Activated naive CD4-positive, alpha-beta T cell treated with anti-CD3 and anti-CD28 coated beads, Interleukin-2, amount 10 ng/mL, durations not matched to agents 7 days and 5 days (primary cell): ENCODE measurements at regions not wholly inside any gene's neighbourhood (a gene's known extent, or its start where the extent isn't known, plus 50 kb on each side); places are given as distances from the start of the nearest gene placed in this dataset.
"Not testable (repeated sequence)": the region's sequence is repeated elsewhere in the genome, so short reads cannot be mapped to it uniquely, and the experiment has no call there.

ENCODE experiments used
- CTCF ChIA-PET: fragments of 350-600 bp; sonication (Branson Sonifier 250); formaldehyde crosslinking; loops from one replicate; lab custom pipeline; 2021; ENCODE audit warnings: antibody characterized with exemption; lab: Charles Lee
- DNase-seq: peaks from one replicate; pipeline ENCODE4 v3.0.0-alpha.2; 2020
- H3K27ac Mint-ChIP-seq: one replicate; pipeline ENCODE4 v1.8.0; 2021; ENCODE audit warnings: mild to moderate bottlenecking, moderate library complexity, mixed read lengths
- H3K27me3 Mint-ChIP-seq: one replicate; pipeline ENCODE4 v1.8.0; 2021; ENCODE audit warnings: mild to moderate bottlenecking, mixed read lengths
- H3K36me3 Mint-ChIP-seq: one replicate; pipeline ENCODE4 v1.8.0; 2021; ENCODE audit warnings: mixed read lengths
- H3K4me1 Mint-ChIP-seq: one replicate; pipeline ENCODE4 v1.8.0; 2021; ENCODE audit warnings: mixed read lengths
- H3K4me3 Mint-ChIP-seq: one replicate; pipeline ENCODE4 v1.8.0; 2021; ENCODE audit warnings: mild to moderate bottlenecking, moderate library complexity, mixed read lengths
- H3K9me3 Mint-ChIP-seq: one replicate; pipeline ENCODE4 v1.8.0; 2021; ENCODE audit warnings: mixed read lengths

DNA sequence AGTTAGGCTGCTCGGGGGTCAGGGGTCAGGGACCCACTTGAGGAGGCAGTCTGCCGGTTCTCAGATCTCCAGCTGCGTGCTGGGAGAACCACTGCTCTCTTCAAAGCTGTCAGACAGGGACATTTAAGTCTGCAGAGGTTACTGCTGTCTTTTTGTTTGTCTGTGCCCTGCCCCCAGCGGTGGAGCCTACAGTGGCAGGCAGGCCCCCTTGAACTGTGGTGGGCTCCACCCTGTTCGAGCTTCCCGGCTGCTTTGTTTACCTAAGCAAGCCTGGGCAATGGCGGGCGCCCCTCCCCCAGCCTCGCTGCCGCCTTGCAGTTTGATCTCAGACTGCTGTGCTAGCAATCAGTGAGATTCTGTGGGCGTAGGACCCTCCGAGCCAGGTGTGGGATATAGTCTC, 246.3 kb downstream of the IL15 start:
- H3K4me1 Mint-ChIP-seq, H3K36me3 Mint-ChIP-seq, CTCF ChIA-PET, H3K9me3 Mint-ChIP-seq, H3K27me3 Mint-ChIP-seq, DNase-seq, H3K27ac Mint-ChIP-seq, H3K4me3 Mint-ChIP-seq: not testable (repeated sequence)

DNA sequence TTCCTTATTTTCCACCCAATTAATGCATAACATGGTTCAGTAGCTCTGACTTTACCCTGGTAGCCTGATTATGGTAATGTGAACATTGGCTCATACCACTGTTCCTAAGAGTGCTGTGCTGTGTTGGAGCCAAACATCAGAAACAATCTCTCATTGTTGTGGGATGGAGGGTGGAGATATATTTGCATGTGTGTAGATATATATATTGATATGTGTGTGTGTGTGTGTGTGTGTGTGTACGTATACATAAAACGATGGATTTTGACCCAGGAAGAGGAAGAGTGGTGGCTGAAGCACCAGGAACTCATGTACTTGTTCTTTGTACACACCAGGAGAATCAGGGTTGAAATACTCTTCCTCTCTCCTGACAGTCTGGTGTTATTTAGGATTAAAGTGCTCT, 247.7 kb downstream of the IL15 start:
- no peaks in the 10 kb centered on the region for H3K9me3 Mint-ChIP-seq
- H3K4me3 Mint-ChIP-seq, result no peak overlapping the region
- CTCF ChIA-PET, result no interaction called here
- H3K36me3 Mint-ChIP-seq, result no peaks in the 10 kb centered on the region
- no peak for DNase-seq
- H3K27ac Mint-ChIP-seq, result no peak overlapping the region
- no peaks in the 10 kb centered on the region for H3K27me3 Mint-ChIP-seq
- H3K4me1 Mint-ChIP-seq, result no peaks in the 10 kb centered on the region

DNA sequence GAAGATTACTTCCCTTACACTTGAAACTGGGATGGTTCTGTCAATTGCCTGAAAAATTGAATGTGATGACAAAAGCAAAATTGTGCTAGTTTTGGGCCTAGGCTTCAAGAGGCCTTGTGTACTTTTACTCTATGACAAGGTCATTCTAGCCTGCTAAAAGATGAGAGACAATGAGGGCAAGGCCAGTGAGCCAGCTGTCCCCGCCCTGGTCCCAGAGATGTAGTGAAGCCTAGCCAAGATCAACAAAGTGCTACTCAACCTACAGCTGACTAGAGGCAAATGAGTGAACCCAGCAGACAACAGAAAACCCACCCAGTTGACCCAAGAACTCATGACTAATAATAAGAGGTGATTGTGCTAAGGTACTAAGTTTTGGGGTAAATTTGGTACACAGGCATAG, 248.7 kb downstream of the IL15 start:
- Mint-ChIP-seq H3K4me3 (no peak overlapping the region), H3K27ac (no peak overlapping the region), H3K9me3 (no peaks in the 10 kb centered on the region), H3K36me3 (no peaks in the 10 kb centered on the region), H3K27me3 (no peaks in the 10 kb centered on the region), H3K4me1 (no peaks in the 10 kb centered on the region)
- CTCF ChIA-PET, result no interaction called here
- DNase-seq, result no peak

DNA sequence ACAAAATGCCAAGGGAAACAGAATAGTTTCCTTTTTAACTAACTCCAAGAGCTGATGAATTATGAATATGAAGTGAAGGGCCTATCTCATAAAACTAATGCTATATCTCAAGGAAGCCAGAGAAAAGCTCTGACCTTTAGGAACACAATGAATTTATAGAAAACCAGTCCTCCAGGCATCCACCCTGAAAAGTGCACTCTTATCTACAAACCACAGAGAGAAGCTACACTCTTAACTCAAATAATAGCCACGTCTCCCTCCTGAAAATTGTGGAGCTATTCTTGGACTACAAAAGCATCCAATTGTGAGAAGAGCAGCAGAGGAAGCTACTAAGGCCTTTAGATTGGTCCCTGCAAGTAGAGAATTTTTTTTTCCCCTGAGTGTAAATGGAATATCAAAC, 253.9 kb downstream of the IL15 start:
- H3K27me3 Mint-ChIP-seq, result no peaks in the 10 kb centered on the region
- H3K4me3 Mint-ChIP-seq, result no peak overlapping the region
- H3K4me1 Mint-ChIP-seq, result no peaks in the 10 kb centered on the region
- H3K27ac Mint-ChIP-seq, result no peak overlapping the region
- CTCF ChIA-PET, result no interaction called here
- H3K9me3 Mint-ChIP-seq, result no peaks in the 10 kb centered on the region
- DNase-seq, result no peak
- no peaks in the 10 kb centered on the region for H3K36me3 Mint-ChIP-seq

DNA sequence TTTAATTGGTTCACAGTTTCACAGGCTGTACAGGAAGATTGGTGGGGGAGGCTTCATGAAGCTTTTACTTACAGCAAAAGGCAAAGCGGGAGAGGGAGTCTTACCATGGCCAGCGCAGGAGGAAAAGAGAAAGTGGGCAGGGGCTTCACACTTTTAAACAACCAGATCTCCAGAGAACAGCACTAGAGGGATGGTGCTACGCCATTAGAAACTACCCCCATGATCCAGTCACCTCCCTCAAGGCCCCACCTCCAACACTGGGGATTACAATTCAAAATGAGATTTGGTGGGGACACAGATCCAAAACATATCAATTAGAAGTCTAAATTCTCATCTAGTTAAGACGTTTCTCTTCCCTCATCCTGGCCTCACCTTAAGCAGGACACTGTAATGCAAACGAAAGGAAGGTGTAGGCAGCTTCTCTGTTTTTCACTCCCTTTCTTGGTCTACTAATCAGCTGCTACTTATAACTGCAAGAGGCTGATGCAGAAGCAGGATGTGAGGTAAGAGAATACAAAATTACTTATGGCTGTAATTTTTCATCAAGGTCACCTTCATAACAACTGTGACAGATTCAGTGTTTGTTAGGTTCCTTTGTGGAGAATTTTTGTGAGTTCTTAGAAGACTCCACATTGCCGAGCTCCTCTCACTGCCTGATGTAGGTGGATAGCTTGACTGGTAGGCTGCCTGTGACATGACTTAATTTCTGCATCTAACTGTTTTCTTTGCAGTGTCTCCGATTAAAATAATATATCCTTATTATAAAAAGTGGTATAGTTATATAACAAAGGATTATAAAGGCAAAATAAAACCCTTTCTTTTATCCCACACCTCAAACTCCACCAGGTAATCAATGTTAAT, 255.1 kb downstream of the IL15 start:
- Mint-ChIP-seq H3K36me3 (no peaks in the 10 kb centered on the region), H3K27me3 (no peaks in the 10 kb centered on the region), H3K4me3 (no peak overlapping the region), H3K27ac (no peak overlapping the region), H3K9me3 (no peaks in the 10 kb centered on the region), H3K4me1 (no peaks in the 10 kb centered on the region)
- CTCF ChIA-PET, result no interaction called here
- DNase-seq, result no peak

DNA sequence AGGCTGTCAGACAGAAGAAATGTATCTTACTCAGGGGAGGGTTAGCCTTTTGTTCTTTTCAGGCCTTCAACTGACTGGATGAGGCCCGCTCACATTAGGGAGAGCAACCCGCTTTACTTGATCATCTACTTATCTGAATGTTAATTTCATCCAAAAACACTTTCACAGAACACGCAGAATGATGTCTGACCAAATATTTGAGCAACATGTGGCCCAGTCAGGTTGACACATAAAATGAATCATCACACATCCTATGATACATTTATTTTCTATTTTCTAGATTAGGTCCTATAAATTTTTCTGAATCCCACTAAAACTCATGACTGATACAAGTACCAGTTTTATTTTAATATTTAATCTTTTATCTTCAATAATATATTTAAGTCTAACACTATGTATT, 260.3 kb downstream of the IL15 start:
- H3K4me1 Mint-ChIP-seq, result no peaks in the 10 kb centered on the region
- no peaks in the 10 kb centered on the region for H3K27me3 Mint-ChIP-seq
- no peak overlapping the region for H3K4me3 Mint-ChIP-seq
- CTCF ChIA-PET, result no interaction called here
- no peaks in the 10 kb centered on the region for H3K36me3 Mint-ChIP-seq
- no peaks in the 10 kb centered on the region for H3K9me3 Mint-ChIP-seq
- no peak for DNase-seq
- H3K27ac Mint-ChIP-seq, result no peak overlapping the region

DNA sequence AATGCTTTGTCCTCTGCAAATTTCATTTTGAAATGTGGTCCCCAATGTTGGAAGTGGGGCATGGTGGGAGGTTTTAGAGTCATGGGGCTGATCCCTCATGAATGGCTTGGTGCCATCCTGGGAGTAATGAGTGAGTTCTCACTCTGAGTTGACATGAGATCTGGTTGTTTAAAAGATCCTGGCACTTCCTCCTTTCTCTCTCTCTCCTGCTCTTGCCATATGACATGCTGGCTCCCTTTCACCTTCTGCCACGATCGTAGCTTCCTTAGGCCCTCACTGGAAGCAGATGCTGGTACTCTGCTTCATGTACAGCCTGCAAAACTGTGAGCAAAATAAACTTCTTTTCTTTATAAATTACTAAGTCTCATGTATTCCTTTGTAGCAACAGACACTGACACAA, 262.0 kb downstream of the IL15 start:
- H3K27ac Mint-ChIP-seq, result no peak overlapping the region
- no peaks in the 10 kb centered on the region for H3K27me3 Mint-ChIP-seq
- CTCF ChIA-PET, result no interaction called here
- H3K4me1 Mint-ChIP-seq, result no peaks in the 10 kb centered on the region
- no peaks in the 10 kb centered on the region for H3K36me3 Mint-ChIP-seq
- no peaks in the 10 kb centered on the region for H3K9me3 Mint-ChIP-seq
- DNase-seq, result no peak
- no peak overlapping the region for H3K4me3 Mint-ChIP-seq

DNA sequence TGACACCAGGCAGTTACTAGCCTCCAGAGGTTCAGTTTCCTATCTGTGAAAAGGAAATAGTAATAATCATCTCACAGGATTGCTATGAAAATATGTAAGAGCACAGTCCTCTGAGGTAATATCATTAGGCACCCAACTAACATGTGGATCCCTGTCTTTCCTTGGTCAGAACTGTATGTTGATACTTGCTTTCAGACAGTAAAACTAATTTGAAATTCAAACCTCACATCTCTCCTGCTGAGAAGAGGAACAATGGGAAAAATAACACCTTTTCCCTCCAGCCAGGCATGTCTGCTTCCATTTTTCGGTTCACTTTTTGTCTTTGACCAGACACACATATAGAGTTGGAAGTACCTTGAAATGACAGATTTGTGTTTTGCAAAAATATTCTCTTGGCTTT, 262.7 kb downstream of the IL15 start:
- H3K27ac Mint-ChIP-seq, result no peak overlapping the region
- no peaks in the 10 kb centered on the region for H3K9me3 Mint-ChIP-seq
- no peaks in the 10 kb centered on the region for H3K27me3 Mint-ChIP-seq
- CTCF ChIA-PET, result no interaction called here
- H3K4me1 Mint-ChIP-seq, result no peaks in the 10 kb centered on the region
- H3K4me3 Mint-ChIP-seq, result no peak overlapping the region
- no peaks in the 10 kb centered on the region for H3K36me3 Mint-ChIP-seq
- no peak for DNase-seq

DNA sequence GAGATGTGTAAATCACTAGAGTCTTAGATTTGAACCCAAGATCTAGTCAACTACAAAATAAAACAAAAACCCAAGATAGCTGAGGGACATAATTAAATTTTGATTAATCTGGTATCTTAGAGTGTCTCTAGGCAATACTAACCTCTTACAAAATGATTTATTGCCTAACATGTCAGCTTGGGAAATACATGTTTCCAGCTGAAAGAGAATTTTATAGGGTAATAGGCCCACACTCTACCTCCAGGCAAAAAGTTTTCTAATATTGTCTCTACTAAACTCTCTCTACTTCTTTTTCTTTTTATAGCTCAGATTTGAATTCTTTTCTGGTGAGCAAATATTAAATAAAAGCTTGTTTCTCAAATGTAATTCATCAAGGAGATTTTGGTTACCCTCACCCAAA, 263.2 kb downstream of the IL15 start:
- CTCF ChIA-PET, result no interaction called here
- no peaks in the 10 kb centered on the region for H3K9me3 Mint-ChIP-seq
- no peaks in the 10 kb centered on the region for H3K4me1 Mint-ChIP-seq
- H3K36me3 Mint-ChIP-seq, result no peaks in the 10 kb centered on the region
- H3K27ac Mint-ChIP-seq, result no peak overlapping the region
- H3K4me3 Mint-ChIP-seq, result no peak overlapping the region
- no peaks in the 10 kb centered on the region for H3K27me3 Mint-ChIP-seq
- no peak for DNase-seq

DNA sequence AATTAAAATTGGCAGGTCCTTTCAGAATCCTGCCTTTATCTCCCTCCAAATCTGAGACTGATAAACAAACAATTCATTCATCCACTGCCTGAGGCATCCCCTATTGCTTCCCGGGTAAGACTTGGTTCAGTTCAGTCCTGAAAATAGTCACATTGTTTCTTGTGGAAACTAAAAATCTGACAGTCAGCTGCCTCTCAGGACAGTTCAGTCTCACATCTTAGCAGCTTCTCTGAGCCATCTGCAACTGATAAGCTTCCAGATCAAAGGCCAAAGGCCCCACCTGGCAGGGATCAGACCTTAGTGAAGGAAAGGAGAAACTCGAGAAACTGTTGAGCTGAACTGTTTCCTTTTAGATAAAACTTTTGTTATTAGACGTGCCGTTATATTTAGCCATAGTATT, 264.5 kb downstream of the IL15 start:
- Mint-ChIP-seq H3K4me1 (no peaks in the 10 kb centered on the region), H3K27ac (no peak overlapping the region), H3K27me3 (no peaks in the 10 kb centered on the region), H3K4me3 (no peak overlapping the region), H3K9me3 (no peaks in the 10 kb centered on the region), H3K36me3 (no peaks in the 10 kb centered on the region)
- DNase-seq, result no peak
- CTCF ChIA-PET, result no interaction called here

DNA sequence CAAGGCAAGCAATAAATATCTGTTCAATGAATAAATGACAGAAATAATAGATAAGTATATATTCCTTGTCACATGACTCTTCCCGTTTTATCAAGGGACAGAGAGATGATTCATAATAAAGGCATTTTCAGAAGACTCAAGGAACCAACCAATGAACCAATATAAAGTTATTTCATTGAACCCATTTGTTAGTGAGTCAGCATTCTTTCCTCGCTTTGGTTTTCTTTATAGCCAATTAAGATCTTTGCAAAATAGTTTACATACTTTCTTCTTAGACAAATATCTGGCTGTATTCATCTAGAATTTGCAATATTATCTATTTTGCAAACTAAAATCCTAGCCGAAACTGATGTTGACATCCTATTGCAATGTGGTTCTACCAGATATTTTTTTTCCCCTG, 269.4 kb downstream of the IL15 start:
- H3K9me3 Mint-ChIP-seq, result no peaks in the 10 kb centered on the region
- no peaks in the 10 kb centered on the region for H3K4me1 Mint-ChIP-seq
- no peak for DNase-seq
- no peaks in the 10 kb centered on the region for H3K36me3 Mint-ChIP-seq
- H3K27me3 Mint-ChIP-seq, result no peaks in the 10 kb centered on the region
- CTCF ChIA-PET, result no interaction called here
- no peak overlapping the region for H3K27ac Mint-ChIP-seq
- H3K4me3 Mint-ChIP-seq, result no peak overlapping the region

DNA sequence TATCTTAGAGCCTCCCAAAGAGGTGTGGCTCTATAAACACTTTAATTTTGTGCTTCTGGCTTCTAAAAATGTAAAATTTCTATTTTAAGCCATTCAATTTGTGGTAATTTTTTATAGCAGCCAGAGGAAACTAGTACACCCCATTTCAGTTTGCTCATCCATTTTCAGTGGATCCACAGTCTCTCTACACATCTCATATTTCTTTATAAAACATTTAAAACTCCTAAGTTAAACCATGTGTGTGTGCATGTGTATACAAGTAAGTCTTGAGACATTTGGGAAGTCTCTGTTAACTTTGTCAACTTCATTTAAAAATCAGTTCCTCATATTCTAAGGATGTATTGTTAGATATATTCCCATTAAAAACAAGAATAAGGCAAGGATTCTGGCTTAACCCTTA, 273.2 kb downstream of the IL15 start:
- H3K4me1 Mint-ChIP-seq, result no peaks in the 10 kb centered on the region
- CTCF ChIA-PET, result no interaction called here
- DNase-seq, result no peak
- no peak overlapping the region for H3K4me3 Mint-ChIP-seq
- no peak overlapping the region for H3K27ac Mint-ChIP-seq
- peaks cover 7% of the 10 kb centered on the region for H3K27me3 Mint-ChIP-seq
- no peaks in the 10 kb centered on the region for H3K9me3 Mint-ChIP-seq
- no peaks in the 10 kb centered on the region for H3K36me3 Mint-ChIP-seq

DNA sequence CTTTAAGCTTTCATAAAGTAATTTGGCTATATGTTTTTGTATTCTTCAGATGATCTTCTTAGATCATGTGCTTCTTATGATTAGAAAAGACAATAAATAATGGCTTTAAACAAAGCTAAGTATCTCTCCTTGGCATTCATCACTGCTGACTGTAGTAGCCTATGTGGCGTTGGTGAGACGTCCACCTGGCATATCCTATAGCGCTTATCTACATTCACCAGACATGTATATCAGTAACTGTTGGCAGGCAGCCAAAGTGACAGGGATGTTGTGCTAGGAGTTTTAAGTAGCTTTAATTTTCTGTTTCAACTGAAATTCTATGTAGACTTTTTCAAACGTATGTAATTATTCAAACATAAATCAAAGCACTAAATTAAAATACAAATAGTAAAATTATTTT, 276.4 kb downstream of the IL15 start:
- Mint-ChIP-seq H3K4me3 (no peak overlapping the region), H3K36me3 (no peaks in the 10 kb centered on the region), H3K27ac (no peak overlapping the region), H3K4me1 (no peaks in the 10 kb centered on the region), H3K27me3 (peaks cover 7% of the 10 kb centered on the region), H3K9me3 (no peaks in the 10 kb centered on the region)
- no peak for DNase-seq
- CTCF ChIA-PET, result no interaction called here

DNA sequence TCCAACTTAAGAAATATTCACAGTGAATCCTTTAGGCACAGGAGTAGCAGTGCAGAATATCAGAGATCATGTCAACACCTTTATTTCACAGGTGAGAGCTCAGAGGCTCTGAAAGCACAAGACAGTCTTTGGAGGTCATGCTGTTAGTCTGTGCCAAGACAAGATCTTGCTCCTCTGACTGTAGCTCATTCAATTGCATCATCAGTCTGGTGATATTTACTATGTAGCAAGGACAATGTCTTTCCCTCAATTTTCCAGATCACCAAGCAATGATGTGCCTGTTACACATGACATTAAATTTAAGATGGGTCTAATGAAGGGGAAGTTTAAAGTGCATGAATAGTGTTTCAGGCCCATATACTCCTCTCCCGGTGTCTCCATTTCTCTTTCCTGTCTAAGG, 277.5 kb downstream of the IL15 start:
- CTCF ChIA-PET, result no interaction called here
- Mint-ChIP-seq H3K4me1 (no peaks in the 10 kb centered on the region), H3K27ac (no peak overlapping the region), H3K27me3 (peaks cover 7% of the 10 kb centered on the region), H3K36me3 (no peaks in the 10 kb centered on the region), H3K4me3 (no peak overlapping the region), H3K9me3 (no peaks in the 10 kb centered on the region)
- no peak for DNase-seq

DNA sequence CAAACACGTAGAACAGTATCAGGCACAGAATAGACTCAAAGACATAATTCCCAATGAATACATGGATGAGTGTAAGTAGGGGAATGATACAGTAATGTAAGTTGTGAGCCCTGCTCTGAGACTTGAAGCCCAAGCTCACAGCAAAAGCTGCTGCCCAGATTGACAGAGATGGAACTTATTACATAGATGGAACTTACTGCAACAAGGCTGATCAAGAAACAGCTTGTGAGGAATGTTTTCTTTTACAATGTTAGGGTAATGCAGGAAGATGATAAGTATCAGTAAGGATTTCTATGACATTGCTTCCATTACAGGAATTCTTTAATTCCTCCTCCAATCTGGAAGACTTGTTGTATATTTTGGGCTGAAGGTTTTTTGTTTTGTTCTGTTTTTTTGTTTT, 278.4 kb downstream of the IL15 start:
- no peaks in the 10 kb centered on the region for H3K9me3 Mint-ChIP-seq
- no peak for DNase-seq
- H3K4me1 Mint-ChIP-seq, result no peaks in the 10 kb centered on the region
- H3K36me3 Mint-ChIP-seq, result no peaks in the 10 kb centered on the region
- H3K27ac Mint-ChIP-seq, result no peak overlapping the region
- peaks cover 7% of the 10 kb centered on the region for H3K27me3 Mint-ChIP-seq
- CTCF ChIA-PET, result no interaction called here
- no peak overlapping the region for H3K4me3 Mint-ChIP-seq

DNA sequence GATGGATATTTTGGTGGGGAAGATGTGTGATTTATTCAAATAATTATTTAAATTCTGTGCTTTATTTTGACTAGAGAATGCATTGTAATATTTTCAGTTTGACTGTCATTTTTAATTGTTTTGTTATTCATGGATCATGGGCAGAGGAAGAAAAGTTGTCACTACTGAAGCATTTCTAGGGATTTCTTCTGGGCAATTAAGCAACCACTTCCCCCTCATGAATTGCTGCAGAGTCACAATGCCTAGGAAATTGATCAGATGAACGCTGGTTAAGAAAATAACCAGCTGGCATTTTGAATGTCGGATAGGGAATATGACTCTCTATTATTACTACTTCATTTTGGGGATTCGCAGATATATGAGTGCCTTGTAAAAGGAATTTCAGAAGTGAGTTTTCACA, 283.3 kb downstream of the IL15 start:
- H3K4me3 Mint-ChIP-seq, result no peak overlapping the region
- no peaks in the 10 kb centered on the region for H3K36me3 Mint-ChIP-seq
- no peak for DNase-seq
- H3K9me3 Mint-ChIP-seq, result no peaks in the 10 kb centered on the region
- CTCF ChIA-PET, result no interaction called here
- H3K4me1 Mint-ChIP-seq, result no peaks in the 10 kb centered on the region
- no peaks in the 10 kb centered on the region for H3K27me3 Mint-ChIP-seq
- no peak overlapping the region for H3K27ac Mint-ChIP-seq
